ENCODE measurements at regions not wholly inside any gene's neighbourhood (a gene's known extent, or its start where the extent isn't known, plus 50 kb on each side); places are given as distances from the start of the nearest gene placed in this dataset. TPM values are rescaled to one million over a fixed set of nuclear protein-coding genes. Genes with fewer than 3 reads are reported as not detected.
"Not testable (repeated sequence)": the region's sequence is repeated elsewhere in the genome, so short reads cannot be mapped to it uniquely, and the experiment has no call there.

DNA sequence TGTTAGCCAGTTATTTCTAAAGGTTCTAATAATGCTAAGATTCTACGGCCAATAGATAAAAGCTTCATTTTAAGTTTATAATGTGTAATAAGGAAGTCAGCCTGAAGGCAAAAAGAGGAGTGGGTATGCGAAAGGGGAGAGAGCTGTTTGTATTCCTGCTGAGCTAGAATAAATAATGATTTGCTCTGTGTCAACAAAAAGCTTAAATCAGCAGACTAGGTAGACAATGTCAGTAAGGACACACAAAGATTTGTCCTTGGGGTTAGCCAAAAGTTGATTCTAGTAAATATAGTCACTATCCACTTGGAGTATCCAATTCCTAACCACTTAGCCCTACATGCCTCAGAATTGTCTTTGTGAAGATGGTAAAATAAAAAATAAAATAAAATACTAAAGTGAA lies 90.3 kb upstream of the GRIA3 start:
- no peaks in the 10 kb centered on the region for H3K4me1 ChIP-seq
- no peaks in the 10 kb centered on the region for H3K9me3 ChIP-seq
- no peak for DNase-seq
- H3K27me3 ChIP-seq = no peaks in the 10 kb centered on the region
- no peak overlapping the region for H3K4me3 ChIP-seq (replicated peaks in 1 of 3)
- intact Hi-C loops (cut with DNase I) = no loop called here
- no peaks in the 10 kb centered on the region for H3K36me3 ChIP-seq
- TF ChIP-seq, protein P1, sequence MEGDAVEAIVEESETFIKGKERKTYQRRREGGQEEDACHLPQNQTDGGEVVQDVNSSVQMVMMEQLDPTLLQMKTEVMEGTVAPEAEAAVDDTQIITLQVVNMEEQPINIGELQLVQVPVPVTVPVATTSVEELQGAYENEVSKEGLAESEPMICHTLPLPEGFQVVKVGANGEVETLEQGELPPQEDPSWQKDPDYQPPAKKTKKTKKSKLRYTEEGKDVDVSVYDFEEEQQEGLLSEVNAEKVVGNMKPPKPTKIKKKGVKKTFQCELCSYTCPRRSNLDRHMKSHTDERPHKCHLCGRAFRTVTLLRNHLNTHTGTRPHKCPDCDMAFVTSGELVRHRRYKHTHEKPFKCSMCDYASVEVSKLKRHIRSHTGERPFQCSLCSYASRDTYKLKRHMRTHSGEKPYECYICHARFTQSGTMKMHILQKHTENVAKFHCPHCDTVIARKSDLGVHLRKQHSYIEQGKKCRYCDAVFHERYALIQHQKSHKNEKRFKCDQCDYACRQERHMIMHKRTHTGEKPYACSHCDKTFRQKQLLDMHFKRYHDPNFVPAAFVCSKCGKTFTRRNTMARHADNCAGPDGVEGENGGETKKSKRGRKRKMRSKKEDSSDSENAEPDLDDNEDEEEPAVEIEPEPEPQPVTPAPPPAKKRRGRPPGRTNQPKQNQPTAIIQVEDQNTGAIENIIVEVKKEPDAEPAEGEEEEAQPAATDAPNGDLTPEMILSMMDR (IDR thresholded peaks at IDR 0.05) = no peak
- TF ChIP-seq POLR2A (IDR thresholded peaks at IDR 0.05) = no peak
- no peak overlapping the region for H3K27ac ChIP-seq
- WGBS, 2 donors = 51 to 60% methylated on average over 2 of the region's 2 CpGs

DNA sequence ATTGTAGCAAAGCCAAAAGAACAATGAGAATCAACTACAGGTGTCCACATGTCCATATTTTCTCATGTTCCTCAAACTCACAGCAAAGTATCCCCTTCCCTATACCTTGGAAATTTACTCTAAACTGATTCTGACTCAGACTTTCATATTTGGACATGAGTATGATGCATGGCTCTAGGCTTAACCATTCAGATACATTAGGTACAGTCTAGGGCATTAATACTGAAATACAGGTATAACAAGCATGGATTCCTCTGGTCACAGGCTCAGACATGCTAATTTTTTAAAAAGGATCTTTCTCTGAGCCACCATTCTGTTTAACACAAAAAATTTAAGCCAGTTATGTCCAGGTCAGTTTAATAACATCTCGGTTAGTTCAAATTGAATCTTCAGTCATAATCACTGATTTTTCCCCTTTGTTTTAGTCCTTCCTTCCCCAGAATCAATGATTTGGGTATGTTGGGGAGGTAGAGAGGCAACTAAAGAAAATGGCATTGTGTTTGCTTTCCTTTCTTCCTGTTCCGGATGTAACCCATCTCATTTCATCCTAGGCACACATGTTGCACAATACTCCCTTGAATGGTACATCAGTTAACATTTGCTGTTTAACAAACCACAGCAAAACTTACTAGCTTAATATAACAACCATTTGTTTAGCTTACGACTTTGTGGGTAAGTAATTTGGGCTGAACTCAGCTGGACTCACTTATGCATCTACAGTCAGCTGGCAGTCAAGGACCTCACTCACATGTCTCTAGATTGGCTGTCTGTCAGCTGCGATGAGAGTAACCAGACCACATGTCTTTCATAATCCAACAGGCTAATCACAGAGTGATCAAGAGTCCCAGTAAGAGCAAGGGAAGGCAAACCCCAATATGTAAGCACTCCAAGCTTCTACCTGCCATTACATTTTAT lies 75.3 kb upstream of the GRIA3 start:
- Histone ChIP-seq H3K4me1 (no peaks in the 10 kb centered on the region), H3K4me3 (replicated peaks in 1 of 3) (no peak overlapping the region), H3K9me3 (no peaks in the 10 kb centered on the region), H3K36me3 (no peaks in the 10 kb centered on the region), H3K27ac (no peak overlapping the region), H3K27me3 (no peaks in the 10 kb centered on the region)
- TF ChIP-seq POLR2A (IDR thresholded peaks at IDR 0.05) = no peak
- TF ChIP-seq, protein P1 (IDR thresholded peaks at IDR 0.05) = no peak
- no peak for DNase-seq
- WGBS, 2 donors = 77 to 88% methylated on average over 4 of the region's 4 CpGs
- intact Hi-C loops (cut with DNase I) = no loop called here

DNA sequence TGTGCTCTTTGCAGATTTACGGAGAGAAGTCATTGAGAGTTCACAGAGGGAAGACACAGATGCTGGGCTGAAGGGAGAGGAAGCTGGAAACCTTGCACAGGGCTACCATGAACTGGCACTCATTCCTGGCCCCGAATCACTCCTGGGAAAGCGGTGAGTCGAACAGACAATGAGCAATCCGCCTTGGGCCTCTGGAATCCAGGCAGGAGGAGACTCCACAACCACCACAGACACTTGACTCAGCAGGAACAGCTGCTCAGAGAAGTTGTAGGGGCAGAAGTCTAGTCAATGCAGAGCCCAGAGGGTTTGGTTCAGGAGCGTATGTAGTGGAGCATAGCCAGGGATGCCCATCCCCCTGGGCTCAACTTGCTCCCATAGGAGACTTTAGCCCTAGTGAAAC lies 62.8 kb upstream of the GRIA3 start:
- intact Hi-C loops (cut with DNase I) = no loop called here
- H3K27ac ChIP-seq = no peak overlapping the region
- no peaks in the 10 kb centered on the region for H3K27me3 ChIP-seq
- no peak for DNase-seq
- H3K4me3 ChIP-seq (replicated peaks in 1 of 3) = no peak overlapping the region
- H3K9me3 ChIP-seq = no peaks in the 10 kb centered on the region
- H3K4me1 ChIP-seq = no peaks in the 10 kb centered on the region
- no peaks in the 10 kb centered on the region for H3K36me3 ChIP-seq
- WGBS, 2 donors = 87 to 89% methylated on average over 5 of the region's 6 CpGs
- TF ChIP-seq, protein P1 (IDR thresholded peaks at IDR 0.05) = no peak
- TF ChIP-seq POLR2A (IDR thresholded peaks at IDR 0.05) = no peak

DNA sequence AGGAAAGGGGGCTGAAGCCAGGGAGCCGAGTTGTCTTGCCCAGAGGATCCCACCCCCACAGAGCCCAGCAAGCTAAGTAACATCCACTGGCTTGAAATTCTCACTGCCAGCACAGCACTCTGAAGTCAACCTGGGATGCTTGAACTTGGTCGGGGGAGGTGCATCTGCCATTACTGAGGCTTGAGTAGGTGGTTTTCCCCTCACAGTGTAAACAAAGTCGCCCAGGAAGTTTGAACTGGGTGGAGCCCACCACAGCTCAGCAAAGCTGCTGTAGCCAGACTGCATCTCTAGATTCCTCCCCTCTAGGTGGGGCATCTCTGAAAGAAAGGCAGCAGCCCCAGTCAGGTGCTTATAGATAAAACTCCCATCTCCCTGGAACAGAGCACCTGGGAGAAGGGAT lies 54.3 kb upstream of the GRIA3 start:
- H3K27ac ChIP-seq; intact Hi-C loops (cut with DNase I); DNase-seq; H3K9me3 ChIP-seq; H3K27me3 ChIP-seq; H3K4me1 ChIP-seq; H3K4me3 ChIP-seq (replicated peaks in 1 of 3); H3K36me3 ChIP-seq: not testable (repeated sequence)
- WGBS, 2 donors = 35 to 48% methylated on average over 2 of the region's 3 CpGs

Small RNAs in the stretch of these regions (microRNA-seq; reads per million reads assigned to microRNA genes)
- not detected for gene MIR3672

Small RNAs in the stretch of these regions (small RNA-seq; reads per million reads assigned to genes)
- gene MIR3672 (not detected), gene RF00012 (not detected)

All from thyroid gland (tissue), 4 donors.